ENCODE measurements at regions not wholly inside any gene's neighbourhood (a gene's known extent, or its start where the extent isn't known, plus 50 kb on each side); places are given as distances from the start of the nearest gene placed in this dataset.
A peak's percentile ranks its signal among the peaks of the same experiment; 100 is the strongest.
"Not testable (repeated sequence)": the region's sequence is repeated elsewhere in the genome, so short reads cannot be mapped to it uniquely, and the experiment has no call there.

- DNase-seq (ENCODE audit: low spot score), result peak; percentile 9
Measured at GRCh38 chr2:131584380-131584779, 56.7 kb downstream of the CCDC74A start.

GRCh38 chr2:131584940-131585339 lies 57.3 kb downstream of the CCDC74A start:
- peak; percentile 36 for DNase-seq (ENCODE audit: low spot score)

- peak; percentile 24 for DNase-seq (ENCODE audit: low spot score)
Measured at GRCh38 chr2:131588152-131588873, 60.6 kb downstream of the CCDC74A start.

GRCh38 chr2:131589126-131589525 lies 61.4 kb downstream of the CCDC74A start:
- DNase-seq (ENCODE audit: low spot score), result not testable (repeated sequence)

- no peak for DNase-seq (ENCODE audit: low spot score)
Measured at GRCh38 chr2:131590366-131590765, 62.7 kb downstream of the CCDC74A start.

GRCh38 chr2:131590896-131591295 lies 63.2 kb downstream of the CCDC74A start:
- DNase-seq (ENCODE audit: low spot score), result no peak

- DNase-seq (ENCODE audit: low spot score), result not testable (repeated sequence)
Measured at GRCh38 chr2:131596561-131596960, 68.9 kb downstream of the CCDC74A start.

- not testable (repeated sequence) for DNase-seq (ENCODE audit: low spot score)
Measured at GRCh38 chr2:131602444-131602843, 74.8 kb downstream of the CCDC74A start.

- DNase-seq (ENCODE audit: low spot score), result not testable (repeated sequence)
Measured at GRCh38 chr2:131604652-131605051, 77.0 kb downstream of the CCDC74A start.

GRCh38 chr2:131606366-131606765 lies 78.7 kb downstream of the CCDC74A start:
- DNase-seq (ENCODE audit: low spot score), result not testable (repeated sequence)

GRCh38 chr2:131607056-131607455 lies 79.4 kb downstream of the CCDC74A start:
- DNase-seq (ENCODE audit: low spot score), result not testable (repeated sequence)

- DNase-seq (ENCODE audit: low spot score), result not testable (repeated sequence)
Measured at GRCh38 chr2:131614539-131614938, 86.9 kb downstream of the CCDC74A start.

- DNase-seq (ENCODE audit: low spot score), result not testable (repeated sequence)
Measured at GRCh38 chr2:131618320-131618719, 90.6 kb downstream of the CCDC74A start.

- DNase-seq (ENCODE audit: low spot score), result not testable (repeated sequence)
Measured at GRCh38 chr2:131622874-131623273, 95.2 kb downstream of the CCDC74A start.

GRCh38 chr2:131626011-131626410 lies 98.3 kb downstream of the CCDC74A start:
- not testable (repeated sequence) for DNase-seq (ENCODE audit: low spot score)

- not testable (repeated sequence) for DNase-seq (ENCODE audit: low spot score)
Measured at GRCh38 chr2:131626565-131626964, 98.9 kb downstream of the CCDC74A start.

GRCh38 chr2:131627777-131628176 lies 100.1 kb downstream of the CCDC74A start:
- not testable (repeated sequence) for DNase-seq (ENCODE audit: low spot score)

GRCh38 chr2:131631648-131632047 lies 104.0 kb downstream of the CCDC74A start:
- DNase-seq (ENCODE audit: low spot score), result not testable (repeated sequence)

- not testable (repeated sequence) for DNase-seq (ENCODE audit: low spot score)
Measured at GRCh38 chr2:131633405-131633804, 105.7 kb downstream of the CCDC74A start.

- DNase-seq (ENCODE audit: low spot score), result peak; percentile 7
Measured at GRCh38 chr2:131633827-131634695, 106.4 kb downstream of the CCDC74A start.

GRCh38 chr2:131635611-131636010 lies 107.9 kb downstream of the CCDC74A start:
- DNase-seq (ENCODE audit: low spot score), result no peak

- DNase-seq (ENCODE audit: low spot score), result not testable (repeated sequence)
Measured at GRCh38 chr2:131636704-131637308, 109.1 kb downstream of the CCDC74A start.

Data from NAMALWA (cell line).